HepG2 (cell line): ENCODE measurements at regions not wholly inside any gene's neighbourhood (a gene's known extent, or its start where the extent isn't known, plus 50 kb on each side); places are given as distances from the start of the nearest gene placed in this dataset.

Source experiments
- ATAC-seq: fragments of 200-7000 bp; cut with Tn5 transposase; 3 replicates; pipeline ENCODE4 v1.9.1; 2020; ENCODE audit warnings: mild to moderate bottlenecking, moderate library complexity
- BruUV-seq: library from RNA; stranded (reverse); fragments of 400-500 nt; replicated peaks from 2 replicates; lab custom pipeline; 2021; lab: Mats Ljungman, UMichigan
- CTCF ChIA-PET: fragments of 300-600 bp; formaldehyde crosslinking; extraction: SDS; loops from one replicate; lab custom pipeline; 2021; ENCODE audit warnings: low total read pairs, inconsistent platforms, low intra/inter-chr PET ratio; lab: Yijun Ruan, JAX
- POLR2A ChIA-PET: fragments of 350-600 bp; sonication (Branson Sonifier 250); formaldehyde crosslinking; loops from one replicate; lab custom pipeline; 2020; ENCODE audit warnings: antibody characterized with exemption, inconsistent platforms; lab: Yijun Ruan, JAX
- DNase-seq: peaks from one replicate; pipeline ENCODE4 v3.0.0-alpha.2; 2015; ENCODE audit warnings: low spot score
- FAIRE-seq: peaks from 3 replicates; lab custom pipeline; 2011; peaks lifted over from hg19 to GRCh38; lab: Jason Lieb, UNC
- H2AFZ ChIP-seq: one replicate; pipeline ENCODE4 v1.6.1; 2011; ENCODE audit warnings: low read length, inconsistent platforms
- H3K27ac ChIP-seq: fragments of 300-600 bp; 3 replicates; pipeline ENCODE4 v1.8.0; 2011; ENCODE audit warnings: mixed run types, mild to moderate bottlenecking, mixed read lengths, low read length, inconsistent platforms; ENCODE audit not compliant: insufficient read depth; ENCODE audit errors: extremely low read length
- H3K27me3 ChIP-seq, 2 experiments: fragments of 200-600 bp in 1 of 2; 2 replicates in 1 of 2; 3 replicates in 1 of 2; pipeline versions ENCODE4 v1.6.0 to v1.8.0; 2011; ENCODE audit warnings: low read length in 2 of 2, mild to moderate bottlenecking in 2 of 2, moderate library complexity in 2 of 2, inconsistent platforms in 1 of 2; ENCODE audit not compliant: insufficient read depth in 2 of 2, control insufficient read depth in 1 of 2
- H3K36me3 ChIP-seq, 2 experiments: fragments of 200-600 bp in 1 of 2; replicated peaks in 1 of 2; 2 replicates in 1 of 2; 3 replicates in 1 of 2; pipeline versions ENCODE4 v1.5.1 to v1.8.0; 2011; ENCODE audit warnings: low read length in 2 of 2, inconsistent platforms in 1 of 2; ENCODE audit not compliant: insufficient read depth in 2 of 2, control insufficient read depth in 1 of 2
- H3K4me1 ChIP-seq: 2 replicates; pipeline ENCODE4 v1.5.1; 2012; ENCODE audit warnings: low read length, inconsistent platforms; ENCODE audit not compliant: insufficient read depth
- H3K4me2 ChIP-seq: 2 replicates; pipeline ENCODE4 v1.6.0; 2011; ENCODE audit warnings: low read depth, low read length, inconsistent platforms
- H3K4me3 ChIP-seq, 3 experiments: fragments of 200-600 bp in 1 of 3; sonication (generic), shearing (Covaris generic) in 1 of 3; replicated peaks in 1 of 3; 2 replicates each; pipeline ENCODE4 v1.5.1; 2011 to 2016; ENCODE audit warnings: low read length in 3 of 3, inconsistent platforms in 2 of 3, low read depth in 2 of 3, mild to moderate bottlenecking in 2 of 3, control low read depth in 1 of 3, mixed read lengths in 1 of 3; ENCODE audit not compliant: insufficient read depth in 1 of 3
- H3K79me2 ChIP-seq: one replicate; pipeline ENCODE4 v1.6.1; 2011; ENCODE audit warnings: low read length, inconsistent platforms; ENCODE audit not compliant: insufficient read depth
- H3K9ac ChIP-seq: 2 replicates; pipeline ENCODE4 v1.6.0; 2011; ENCODE audit warnings: mild to moderate bottlenecking, low read depth, low read length, inconsistent platforms; ENCODE audit not compliant: insufficient read depth
- H3K9me3 ChIP-seq: 2 replicates; pipeline ENCODE4 v1.5.1; 2012; ENCODE audit warnings: mild to moderate bottlenecking, low read length
- H4K20me1 ChIP-seq: 2 replicates; pipeline ENCODE4 v1.6.0; 2011; ENCODE audit warnings: inconsistent platforms, mild to moderate bottlenecking, low read length, moderate library complexity; ENCODE audit not compliant: insufficient read depth
- AKAP8 ChIP-seq: sonication (generic); formaldehyde crosslinking; IDR thresholded peaks from 2 replicates; pipeline ENCODE4 v1.5.1; 2020; ENCODE audit warnings: mild to moderate bottlenecking, missing genetic modification reagents
- ARNTL ChIP-seq: sonication (generic); formaldehyde crosslinking; IDR thresholded peaks from 2 replicates; pipeline ENCODE4 v1.4.0; 2020; ENCODE audit warnings: mild to moderate bottlenecking, missing genetic modification reagents
- JUND ChIP-seq: sonication (generic); formaldehyde crosslinking; IDR thresholded peaks from 2 replicates; pipeline ENCODE4 v1.8.0; 2022; ENCODE audit warnings: mild to moderate bottlenecking, missing genetic modification reagents
- MTF2 ChIP-seq: sonication (generic); formaldehyde crosslinking; IDR thresholded peaks from 2 replicates; pipeline ENCODE4 v1.5.0; 2020; ENCODE audit warnings: missing genetic modification reagents, borderline replicate concordance
- SRY ChIP-seq: sonication (generic); formaldehyde crosslinking; IDR thresholded peaks from 2 replicates; pipeline ENCODE4 v1.8.0; 2022; ENCODE audit warnings: mild to moderate bottlenecking, missing genetic modification reagents
- TSC22D2 ChIP-seq: sonication (generic); formaldehyde crosslinking; IDR thresholded peaks from 2 replicates; pipeline ENCODE4 v1.5.1; 2020; ENCODE audit warnings: missing genetic modification reagents, mild to moderate bottlenecking, borderline replicate concordance
- WGBS: methylation state at CpG from one replicate; pipeline ENCODE4 v1.1.6; 2017; ENCODE audit warnings: low lambda C conversion rate; 5-methylcytosine and 5-hydroxymethylcytosine counted together
- in situ Hi-C: cut with HindIII; loops from 2 replicates; pipeline ENCODE4 v1.10.0; 2017; ENCODE audit warnings: low pct_unique_long_range_greater_than_20kb; ENCODE audit not compliant: extremely low pct_ligation_motif_present
- intact Hi-C: fragments of 100-400 bp; cut with micrococcal nuclease; formaldehyde crosslinking; loops from one replicate; pipeline ENCODE4 v1.10.0; 2022; ENCODE audit not compliant: unreplicated experiment
- TF ChIP-seq, protein P1 (sequence below): sonication (generic); formaldehyde crosslinking; IDR thresholded peaks from 2 replicates; pipeline ENCODE4 v1.4.0; 2020; ENCODE audit warnings: missing genetic modification reagents

DNA sequence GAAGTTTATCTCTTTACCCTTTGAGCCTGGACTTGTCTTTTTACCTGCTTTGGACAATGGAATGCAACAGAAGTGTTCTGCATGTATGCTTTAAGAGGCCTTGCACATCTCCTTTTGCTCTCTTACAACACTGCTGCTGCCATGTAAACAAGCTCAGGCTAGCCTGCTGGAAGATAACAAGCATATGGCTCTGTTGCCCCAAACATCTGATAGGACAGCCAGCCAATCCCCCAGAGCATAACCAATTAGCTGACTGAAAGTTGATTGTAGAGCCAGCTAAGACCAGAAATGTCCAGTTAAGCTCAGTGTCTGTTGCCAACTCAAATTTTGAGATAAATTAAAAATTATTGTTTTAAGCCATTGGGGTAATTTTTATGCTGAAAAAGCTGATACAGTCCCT is 510.6 kb upstream of the CNKSR2 start (continued):
- TF ChIP-seq MTF2 (CRISPR knock-in tag) = no peak

DNA sequence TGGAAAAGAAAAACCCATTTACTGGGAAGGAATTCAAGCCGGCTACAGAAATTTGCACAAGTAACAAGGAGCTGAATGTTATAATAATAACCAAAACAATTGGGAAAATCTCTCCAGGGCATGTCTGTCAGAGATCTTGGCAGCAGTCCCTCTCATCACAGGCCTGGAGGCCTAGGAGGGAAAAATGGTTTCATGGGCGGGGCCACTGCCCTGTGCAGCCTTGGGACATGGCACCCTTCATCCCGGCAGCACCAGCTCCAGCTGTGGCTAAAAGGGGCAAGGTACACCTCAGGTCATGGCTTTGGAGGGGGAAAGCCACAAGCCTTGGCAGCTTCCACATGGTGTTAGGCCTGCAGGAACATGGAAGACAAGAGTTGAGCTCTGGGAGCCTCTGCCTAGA is 513.1 kb upstream of the CNKSR2 start:
- CTCF ChIA-PET = no interaction called here
- ATAC-seq = no peak
- Histone ChIP-seq H3K4me1 (no peaks in the 10 kb centered on the region), H3K27me3 (no peaks in the 10 kb centered on the region), H3K9me3 (peaks cover 14% of the 10 kb centered on the region; the same call in 1 of the 2 replicates), H3K4me2 (no peak overlapping the region), H3K4me3 (no peak overlapping the region), H4K20me1 (no peaks in the 10 kb centered on the region), H3K9ac (no peak overlapping the region), H3K79me2 (no peaks in the 10 kb centered on the region), H2AFZ (no peak overlapping the region), H3K36me3 (no peaks in the 10 kb centered on the region), H3K27ac (no peak overlapping the region)
- DNase-seq = no peak
- POLR2A ChIA-PET = no interaction called here
- FAIRE-seq = no peak
- no peak for TF ChIP-seq AKAP8 (CRISPR knock-in tag)
- TF ChIP-seq, protein P1, sequence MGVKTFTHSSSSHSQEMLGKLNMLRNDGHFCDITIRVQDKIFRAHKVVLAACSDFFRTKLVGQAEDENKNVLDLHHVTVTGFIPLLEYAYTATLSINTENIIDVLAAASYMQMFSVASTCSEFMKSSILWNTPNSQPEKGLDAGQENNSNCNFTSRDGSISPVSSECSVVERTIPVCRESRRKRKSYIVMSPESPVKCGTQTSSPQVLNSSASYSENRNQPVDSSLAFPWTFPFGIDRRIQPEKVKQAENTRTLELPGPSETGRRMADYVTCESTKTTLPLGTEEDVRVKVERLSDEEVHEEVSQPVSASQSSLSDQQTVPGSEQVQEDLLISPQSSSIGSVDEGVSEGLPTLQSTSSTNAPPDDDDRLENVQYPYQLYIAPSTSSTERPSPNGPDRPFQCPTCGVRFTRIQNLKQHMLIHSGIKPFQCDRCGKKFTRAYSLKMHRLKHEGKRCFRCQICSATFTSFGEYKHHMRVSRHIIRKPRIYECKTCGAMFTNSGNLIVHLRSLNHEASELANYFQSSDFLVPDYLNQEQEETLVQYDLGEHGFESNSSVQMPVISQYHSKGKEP = no peak
- intact Hi-C loops (no loop called here), in situ Hi-C loops (no loop called here)
- BruUV-seq = no TSS peak
- 0% methylated on average over 2 of the region's 3 CpGs for WGBS

DNA sequence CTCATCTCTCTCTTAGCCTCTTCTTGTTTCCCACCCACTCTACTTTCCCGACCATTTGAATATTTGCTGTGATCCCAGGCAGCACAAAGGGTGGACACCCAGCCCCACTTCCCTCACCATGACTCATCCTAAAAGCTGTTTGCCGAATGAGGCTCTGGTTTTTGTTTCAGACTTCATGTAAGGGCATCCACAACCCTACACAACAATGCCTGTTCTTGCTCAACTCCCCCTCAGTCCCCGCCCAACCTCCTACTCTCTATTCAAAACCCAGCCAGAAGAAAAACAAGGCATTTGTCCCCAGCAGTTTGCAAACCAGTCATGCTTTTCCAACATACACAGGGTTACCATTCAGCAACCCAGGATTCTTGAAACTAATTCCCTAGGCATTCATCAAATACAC is 516.5 kb upstream of the CNKSR2 start:
- FAIRE-seq = no peak

More for the DNA sequence above, 516.5 kb upstream of the CNKSR2 start:
- no peak for ATAC-seq
- intact Hi-C loops = no loop called here
- H3K79me2 ChIP-seq = no peaks in the 10 kb centered on the region
- no peak overlapping the region for H2AFZ ChIP-seq
- ChIA-PET CTCF (no interaction called here), POLR2A (no interaction called here)
- H3K9me3 ChIP-seq = peaks cover 14% of the 10 kb centered on the region; the same call in 1 of the 2 replicates
- no peak overlapping the region for H3K4me3 ChIP-seq
- H3K9ac ChIP-seq = no peak overlapping the region
- H3K27ac ChIP-seq = no peak overlapping the region
- no peaks in the 10 kb centered on the region for H4K20me1 ChIP-seq
- no peaks in the 10 kb centered on the region for H3K27me3 ChIP-seq
- H3K4me1 ChIP-seq = no peaks in the 10 kb centered on the region
- no peak for DNase-seq
- BruUV-seq = no TSS peak
- H3K4me2 ChIP-seq = no peak overlapping the region
- no peak for TF ChIP-seq TSC22D2 (CRISPR knock-in tag)
- TF ChIP-seq ARNTL (CRISPR knock-in tag) = no peak
- TF ChIP-seq SRY (CRISPR knock-in tag) = no peak
- TF ChIP-seq JUND (CRISPR knock-in tag) = no peak
- H3K36me3 ChIP-seq = no peaks in the 10 kb centered on the region
- in situ Hi-C loops = no loop called here
- 9% methylated on average over 3 of the region's 3 CpGs for WGBS
